CD14-positive monocyte (primary cell): ENCODE measurements at regions not wholly inside any gene's neighbourhood (a gene's known extent, or its start where the extent isn't known, plus 50 kb on each side); places are given as distances from the start of the nearest gene placed in this dataset.

Source experiments
- DNase-seq, 3 donors: peaks; one replicate each; pipeline ENCODE4 v3.0.0-alpha.2; 2011 to 2022
- H2AFZ ChIP-seq: 2 replicates; pipeline ENCODE4 v1.6.0; 2012; ENCODE audit warnings: mild to moderate bottlenecking, low read depth, low read length, inconsistent platforms; ENCODE audit not compliant: insufficient read depth, poor library complexity, severe bottlenecking
- H3K27ac ChIP-seq, 2 donors: 1 replicate in 1 of 2; 2 replicates in 1 of 2; pipeline ENCODE4 v1.5.1; 2012 to 2013; ENCODE audit warnings: low read length in 2 of 2, control low read depth in 1 of 2, inconsistent platforms in 1 of 2, low read depth in 1 of 2, mild to moderate bottlenecking in 1 of 2
- H3K27me3 ChIP-seq, 2 donors: one replicate each; pipeline versions ENCODE4 v1.6.0 to v1.6.1; 2011 to 2013; ENCODE audit warnings: low read length in 2 of 2; ENCODE audit not compliant: control insufficient read depth in 2 of 2, insufficient read depth in 2 of 2
- H3K36me3 ChIP-seq, 2 donors: replicated peaks in 1 of 2; 1 replicate in 1 of 2; 2 replicates in 1 of 2; pipeline versions ENCODE4 v1.5.1 to v1.6.1; 2012 to 2013; ENCODE audit warnings: low read length in 2 of 2, control low read depth in 1 of 2, inconsistent platforms in 1 of 2, mild to moderate bottlenecking in 1 of 2; ENCODE audit not compliant: insufficient read depth in 2 of 2, control insufficient read depth in 1 of 2
- H3K4me1 ChIP-seq, 2 donors: 1 replicate in 1 of 2; 2 replicates in 1 of 2; pipeline versions ENCODE4 v1.5.1 to v1.6.1; 2012 to 2013; ENCODE audit warnings: low read length in 2 of 2, control low read depth in 1 of 2, inconsistent platforms in 1 of 2, mild to moderate bottlenecking in 1 of 2, moderate library complexity in 1 of 2; ENCODE audit not compliant: insufficient read depth in 2 of 2, control insufficient read depth in 1 of 2
- H3K4me2 ChIP-seq: replicated peaks from 2 replicates; pipeline ENCODE3; 2012; ENCODE audit warnings: low read length, moderate library complexity, mild to moderate bottlenecking; ENCODE audit not compliant: poor library complexity, severe bottlenecking; ENCODE audit errors: extremely low read depth
- H3K4me3 ChIP-seq, 3 experiments: fragments of 200-600 bp in 1 of 3; sonication (generic) in 1 of 3; replicated peaks in 1 of 3; 1 replicate in 2 of 3; 2 replicates in 1 of 3; pipeline ENCODE4 v1.5.1; 2011 to 2013; ENCODE audit warnings: low read length in 3 of 3, mild to moderate bottlenecking in 3 of 3, control low read depth in 2 of 3, low read depth in 2 of 3, inconsistent platforms in 1 of 3, moderate library complexity in 1 of 3
- H3K79me2 ChIP-seq: 2 replicates; pipeline ENCODE4 v1.6.0; 2012; ENCODE audit warnings: mild to moderate bottlenecking, control low read depth, inconsistent platforms, low read length, moderate library complexity; ENCODE audit not compliant: insufficient read depth
- H3K9ac ChIP-seq: 2 replicates; pipeline ENCODE4 v1.6.0; 2017; ENCODE audit warnings: low read length, mild to moderate bottlenecking; ENCODE audit not compliant: insufficient read depth, poor library complexity, severe bottlenecking
- H3K9me3 ChIP-seq, 2 donors: replicated peaks in 1 of 2; 1 replicate in 1 of 2; 2 replicates in 1 of 2; pipeline versions ENCODE4 v1.5.1 to v1.6.1; 2012 to 2013; ENCODE audit warnings: low read length in 2 of 2, control low read depth in 1 of 2; ENCODE audit not compliant: control insufficient read depth in 1 of 2, insufficient read depth in 1 of 2
- H4K20me1 ChIP-seq: 2 replicates; pipeline ENCODE4 v1.6.0; 2012; ENCODE audit warnings: mild to moderate bottlenecking, low read length, control low read depth, moderate library complexity; ENCODE audit not compliant: insufficient read depth
- H3K27ac Mint-ChIP-seq, 7 donors: one replicate each; pipeline ENCODE4 v1.8.0; 2020; ENCODE audit warnings: mild to moderate bottlenecking in 7 of 7, mixed read lengths in 7 of 7, moderate library complexity in 6 of 7, inconsistent platforms in 2 of 7
- H3K27me3 Mint-ChIP-seq, 3 donors: one replicate each; pipeline ENCODE4 v1.8.0; 2021 to 2022; ENCODE audit warnings: low read depth in 3 of 3, mild to moderate bottlenecking in 3 of 3, mixed read lengths in 3 of 3, moderate library complexity in 3 of 3, inconsistent platforms in 1 of 3
- H3K36me3 Mint-ChIP-seq, 2 donors: one replicate each; pipeline ENCODE4 v1.8.0; 2020; ENCODE audit warnings: mixed read lengths in 2 of 2, inconsistent platforms in 1 of 2, mild to moderate bottlenecking in 1 of 2
- H3K4me1 Mint-ChIP-seq: one replicate; pipeline ENCODE4 v1.8.0; 2020; ENCODE audit warnings: mild to moderate bottlenecking, mixed read lengths
- H3K4me3 Mint-ChIP-seq, 2 donors: one replicate each; pipeline ENCODE4 v1.8.0; 2020; ENCODE audit warnings: mild to moderate bottlenecking in 2 of 2, mixed read lengths in 2 of 2, moderate library complexity in 1 of 2
- H3K9me3 Mint-ChIP-seq, 7 donors: one replicate each; pipeline ENCODE4 v1.8.0; 2020 to 2022; ENCODE audit warnings: mixed read lengths in 7 of 7, mild to moderate bottlenecking in 6 of 7, moderate library complexity in 6 of 7, inconsistent platforms in 2 of 7
- CTCF ChIP-seq: fragments of 200-600 bp; IDR thresholded peaks from one replicate; pipeline ENCODE4 v1.8.0; 2022; ENCODE audit warnings: antibody characterized with exemption, mild to moderate bottlenecking
- WGBS: methylation state at CpG from one replicate; pipeline ENCODE4 v1.1.5; 2013; ENCODE audit warnings: missing lambda C conversion rate; ENCODE audit not compliant: insufficient coverage; 5-methylcytosine and 5-hydroxymethylcytosine counted together
- intact Hi-C, 2 donors: fragments of 100-400 bp; cut with micrococcal nuclease; formaldehyde crosslinking; loops; one replicate each; pipeline versions ENCODE4 v1.15.0 to v1.15.1; 2023

- Histone ChIP-seq H3K4me3 (no peak overlapping the region), H2AFZ (no peak overlapping the region), H3K9ac (no peak overlapping the region), H3K27me3 (no peaks in the 10 kb centered on the region), H3K4me1 (no peaks in the 10 kb centered on the region), H3K9me3 (peaks cover 0 to 2% of the 10 kb centered on the region in 2 donors), H3K36me3 (no peaks in the 10 kb centered on the region), H3K4me2 (no peak overlapping the region), H3K27ac (no peak overlapping the region), H3K79me2 (no peaks in the 10 kb centered on the region), H4K20me1 (no peaks in the 10 kb centered on the region)
- Mint-ChIP-seq H3K4me3 (no peak overlapping the region), H3K9me3 (peaks cover 0 to 8% (median 2%) of the 10 kb centered on the region in 7 donors), H3K4me1 (no peaks in the 10 kb centered on the region), H3K36me3 (no peaks in the 10 kb centered on the region), H3K27me3 (peaks cover 0 to 4% (median 2%) of the 10 kb centered on the region in 3 donors), H3K27ac (no peak overlapping the region)
- no peak for DNase-seq
- no peak for TF ChIP-seq CTCF
- intact Hi-C loops, result no loop called here
Observed at GRCh38 chr15:47607695-47608094, 109.6 kb upstream of the SEMA6D start.

- Histone ChIP-seq H2AFZ (no peak overlapping the region), H3K79me2 (no peaks in the 10 kb centered on the region), H3K4me2 (no peak overlapping the region), H3K4me1 (no peaks in the 10 kb centered on the region), H3K9ac (no peak overlapping the region), H3K4me3 (no peak overlapping the region), H3K27ac (no peak overlapping the region), H3K27me3 (no peaks in the 10 kb centered on the region), H3K36me3 (no peaks in the 10 kb centered on the region), H4K20me1 (no peaks in the 10 kb centered on the region), H3K9me3 (peaks cover 0 to 2% of the 10 kb centered on the region in 2 donors)
- no peak overlapping the region for H3K4me3 Mint-ChIP-seq
- H3K36me3 Mint-ChIP-seq, result no peaks in the 10 kb centered on the region
- no peak for TF ChIP-seq CTCF
- DNase-seq, result no peak
- no peaks in the 10 kb centered on the region for H3K4me1 Mint-ChIP-seq
- 84% methylated on average over 2 of the region's 2 CpGs for WGBS
- H3K9me3 Mint-ChIP-seq, result peaks cover 0 to 4% (median 0%) of the 10 kb centered on the region in 7 donors
- intact Hi-C loops, result no loop called here
- H3K27me3 Mint-ChIP-seq, result peaks cover 0 to 2% (median 0%) of the 10 kb centered on the region in 3 donors
- no peak overlapping the region for H3K27ac Mint-ChIP-seq
Observed at GRCh38 chr15:47609693-47610092, 107.6 kb upstream of the SEMA6D start.
